HCT116 (cell line): ENCODE measurements at regions not wholly inside any gene's neighbourhood (a gene's known extent, or its start where the extent isn't known, plus 50 kb on each side); places are given as distances from the start of the nearest gene placed in this dataset.

Experiments
- CTCF ChIP-seq, 3 experiments: fragments of 200-600 bp in 1 of 3; sonication (generic) in 1 of 3; IDR thresholded peaks in 2 of 3; conservative IDR thresholded peaks in 1 of 3; 2 replicates each; pipeline ENCODE4 v1.5.1; 2012 to 2017; ENCODE audit warnings: low read depth in 2 of 3, low read length in 2 of 3, antibody characterized with exemption in 1 of 3, borderline replicate concordance in 1 of 3, control low read depth in 1 of 3, mild to moderate bottlenecking in 1 of 3, mixed read lengths in 1 of 3, mixed run types in 1 of 3, moderate library complexity in 1 of 3; ENCODE audit not compliant: insufficient read depth in 1 of 3
- EZH2 ChIP-seq: fragments of 200-600 bp; sonication (generic); IDR thresholded peaks from 2 replicates; pipeline ENCODE4 v1.6.1; 2017; ENCODE audit warnings: antibody characterized with exemption, mixed run types
- TCF7L2 ChIP-seq: IDR thresholded peaks from 2 replicates; pipeline ENCODE4 v1.7.0; 2011; ENCODE audit warnings: borderline replicate concordance, inconsistent platforms; ENCODE audit not compliant: insufficient read depth, insufficient read length; ENCODE audit errors: extremely low read depth

GRCh38 chr2:13533524-13533922, 816.8 kb downstream of the TRIB2 start:
- TF ChIP-seq CTCF (IDR thresholded peaks at IDR 0.05 in 2 of 3, conservative IDR thresholded peaks at IDR 0.05 in 1 of 3; ENCODE audit: borderline replicate concordance in 1 of 3, insufficient read depth in 1 of 3, low read depth in 2 of 3, low read length in 2 of 3) (no peak), TCF7L2 (no peak), EZH2 (no peak)
